DND-41 (cell line): ENCODE measurements at regions not wholly inside any gene's neighbourhood (a gene's known extent, or its start where the extent isn't known, plus 50 kb on each side); places are given as distances from the start of the nearest gene placed in this dataset.

Experiments used
- CTCF ChIP-seq: IDR thresholded peaks from 2 replicates; pipeline ENCODE4 v1.5.1; 2012; ENCODE audit warnings: borderline replicate concordance, low read length, moderate library complexity, mild to moderate bottlenecking; ENCODE audit not compliant: poor library complexity, severe bottlenecking; ENCODE audit errors: extremely low read depth
- EZH2 ChIP-seq: IDR thresholded peaks from 3 replicates; pipeline ENCODE4 v1.6.1; 2012; ENCODE audit warnings: borderline replicate concordance, low read depth, mild to moderate bottlenecking, moderate library complexity, low read length, inconsistent platforms; ENCODE audit not compliant: severe bottlenecking

GRCh38 chr5:35561396-35561795, 56.3 kb upstream of the SPEF2 start:
- TF ChIP-seq EZH2 (no peak), CTCF (no peak)
